Uterus (tissue), 2 donors: ENCODE measurements at regions not wholly inside any gene's neighbourhood (a gene's known extent, or its start where the extent isn't known, plus 50 kb on each side); places are given as distances from the start of the nearest gene placed in this dataset.

Source experiments
- POLR2A ChIP-seq, 2 donors: fragments of 450-650 bp; IDR thresholded peaks; one replicate each; pipeline ENCODE4 v1.6.1; 2016; ENCODE audit warnings: antibody characterized with exemption in 2 of 2, mild to moderate bottlenecking in 1 of 2, moderate library complexity in 1 of 2
- TF ChIP-seq, protein P1 (sequence below), 4 experiments: fragments of 200-600 bp in 2 of 4; fragments of 450-650 bp in 2 of 4; sonication (generic) in 2 of 4; IDR thresholded peaks; one replicate each; pipeline ENCODE4 v1.5.1; 2016 to 2019; ENCODE audit warnings: antibody characterized with exemption in 4 of 4, mild to moderate bottlenecking in 2 of 4, moderate library complexity in 1 of 4

DNA sequence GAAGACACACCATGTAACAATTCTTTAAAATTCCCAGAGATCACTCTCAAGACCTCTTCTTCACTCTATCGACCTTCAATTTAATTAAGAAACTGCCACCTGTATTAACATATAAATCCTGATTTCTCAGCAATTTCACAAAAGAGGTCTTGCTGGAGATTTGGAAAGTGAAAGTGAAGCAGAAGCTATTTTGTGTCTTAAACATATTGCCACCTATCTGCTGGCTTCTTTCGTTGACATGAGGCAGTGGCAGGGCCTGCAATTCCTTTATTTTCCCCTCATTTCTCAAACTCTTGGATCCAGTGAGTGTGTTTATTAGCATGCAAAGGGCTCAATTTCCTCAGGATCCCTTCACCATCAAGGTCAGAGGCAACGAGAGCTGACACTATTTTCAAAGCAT, 780.2 kb upstream of the SLITRK1 start:
- TF ChIP-seq, protein P1, sequence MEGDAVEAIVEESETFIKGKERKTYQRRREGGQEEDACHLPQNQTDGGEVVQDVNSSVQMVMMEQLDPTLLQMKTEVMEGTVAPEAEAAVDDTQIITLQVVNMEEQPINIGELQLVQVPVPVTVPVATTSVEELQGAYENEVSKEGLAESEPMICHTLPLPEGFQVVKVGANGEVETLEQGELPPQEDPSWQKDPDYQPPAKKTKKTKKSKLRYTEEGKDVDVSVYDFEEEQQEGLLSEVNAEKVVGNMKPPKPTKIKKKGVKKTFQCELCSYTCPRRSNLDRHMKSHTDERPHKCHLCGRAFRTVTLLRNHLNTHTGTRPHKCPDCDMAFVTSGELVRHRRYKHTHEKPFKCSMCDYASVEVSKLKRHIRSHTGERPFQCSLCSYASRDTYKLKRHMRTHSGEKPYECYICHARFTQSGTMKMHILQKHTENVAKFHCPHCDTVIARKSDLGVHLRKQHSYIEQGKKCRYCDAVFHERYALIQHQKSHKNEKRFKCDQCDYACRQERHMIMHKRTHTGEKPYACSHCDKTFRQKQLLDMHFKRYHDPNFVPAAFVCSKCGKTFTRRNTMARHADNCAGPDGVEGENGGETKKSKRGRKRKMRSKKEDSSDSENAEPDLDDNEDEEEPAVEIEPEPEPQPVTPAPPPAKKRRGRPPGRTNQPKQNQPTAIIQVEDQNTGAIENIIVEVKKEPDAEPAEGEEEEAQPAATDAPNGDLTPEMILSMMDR (IDR thresholded peaks at IDR 0.05): no peak
- no peak for TF ChIP-seq POLR2A (IDR thresholded peaks at IDR 0.05)
